ENCODE measurements at regions not wholly inside any gene's neighbourhood (a gene's known extent, or its start where the extent isn't known, plus 50 kb on each side); places are given as distances from the start of the nearest gene placed in this dataset.

DNA sequence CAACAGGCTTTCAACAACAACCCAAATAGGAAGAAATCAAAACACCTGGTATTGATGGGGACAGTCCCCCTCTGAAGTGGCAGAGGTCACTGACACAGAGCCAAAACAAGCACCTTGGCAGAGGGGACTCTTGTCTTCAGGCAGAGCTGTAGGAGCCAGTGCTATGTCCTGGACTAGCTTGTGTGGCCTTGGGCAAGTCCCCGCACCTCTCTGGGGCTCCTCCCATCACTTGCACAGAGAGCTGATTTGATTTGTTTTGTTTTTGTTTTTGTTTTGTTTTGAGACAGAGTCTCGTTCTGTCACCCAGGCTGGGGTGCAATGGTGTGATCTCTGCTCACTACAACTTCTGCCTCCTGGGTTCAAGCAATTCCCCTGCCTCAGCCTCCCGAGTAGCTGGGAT is 100.8 kb downstream of the C9orf50 start:
- no peak overlapping the region for H3K27ac ChIP-seq (ENCODE audit: low read depth, low read length)
- no peak overlapping the region for H4K8ac ChIP-seq (ENCODE audit: extremely low read depth, insufficient read depth, low read length)
- DNase-seq (ENCODE audit: low read depth in 1 of 2, low spot score in 2 of 2) (no peak), FAIRE-seq (no peak)
- no peaks in the 10 kb centered on the region for H3K27me3 ChIP-seq (replicated peaks in 1 of 4; ENCODE audit: control insufficient read depth in 3 of 4, extremely low read depth in 1 of 4, insufficient read depth in 3 of 4, low read length in 3 of 4)
- no peak overlapping the region for H3K18ac ChIP-seq (ENCODE audit: extremely low read depth, low read length)
- H2AFZ ChIP-seq (ENCODE audit: low read length): no peak overlapping the region
- ChIA-PET CTCF (ENCODE audit: partially characterized antibody) (interaction anchor here (0.5 to 1.8 kb wide), 4 partner anchors 8 to 154 kb away, joined by 3 to 7 read pairs (median 3); no protein-coding TSS in a partner anchor), POLR2A (ENCODE audit: partially characterized antibody) (interaction anchor here (1.8 kb wide), 1 partner anchor 23 kb away, joined by 4 read pairs; no protein-coding TSS in a partner anchor)
- no peak overlapping the region for H3K56ac ChIP-seq (replicated peaks; ENCODE audit: insufficient read length, low read depth, low read length)
- H3K23ac ChIP-seq (ENCODE audit: insufficient read length): no peak overlapping the region
- H3K9ac ChIP-seq (replicated peaks in 1 of 4; ENCODE audit: extremely low read depth in 1 of 4, low read depth in 3 of 4, low read length in 3 of 4): no peak overlapping the region
- no peaks in the 10 kb centered on the region for H3K23me2 ChIP-seq (ENCODE audit: low read depth, low read length)
- H2BK20ac ChIP-seq (ENCODE audit: low read length): no peak overlapping the region
- WGBS, 2 experiments (ENCODE audit: extremely low coverage in 1 of 2, insufficient coverage in 1 of 2, insufficient read length in 1 of 2, insufficient replicate concordance in 2 of 2, low coverage in 1 of 2, low lambda C conversion rate in 2 of 2, missing lambda C conversion rate in 1 of 2): 92% methylated on average over 3 of the region's 3 CpGs; no CpG with 5 or more reads in 1 of the 2 experiments
- no peak overlapping the region for H3K14ac ChIP-seq (ENCODE audit: insufficient read length)
- H3K4me2 ChIP-seq (ENCODE audit: insufficient read depth in 1 of 2, low read depth in 2 of 2, low read length in 2 of 2): no peak overlapping the region
- H2BK120ac ChIP-seq (replicated peaks; ENCODE audit: low read depth, low read length): no peak overlapping the region
- no peak overlapping the region for H2AK5ac ChIP-seq (ENCODE audit: low read depth, low read length)
- no peak overlapping the region for H3K4ac ChIP-seq (replicated peaks; ENCODE audit: insufficient read length, low read depth, low read length)
- no peaks in the 10 kb centered on the region for H4K20me1 ChIP-seq (replicated peaks in 1 of 2; ENCODE audit: control insufficient read depth in 1 of 2, insufficient read depth in 2 of 2, low read length in 2 of 2)
- H2BK5ac ChIP-seq (ENCODE audit: low read depth, low read length): no peak overlapping the region
- no peak overlapping the region for H2BK12ac ChIP-seq (ENCODE audit: low read depth, low read length)
- TF ChIP-seq HDAC6 (IDR thresholded peaks at IDR 0.05; ENCODE audit: low read depth, low read length) (no peak), CTBP2 (IDR thresholded peaks at IDR 0.05; ENCODE audit: borderline replicate concordance, insufficient read depth, insufficient read length, low read length) (no peak), PHF8 (conservative IDR thresholded peaks at IDR 0.05; ENCODE audit: low read depth, low read length) (no peak), KDM4A (IDR thresholded peaks at IDR 0.05; ENCODE audit: low read depth, low read length, severe bottlenecking) (no peak), TBP (IDR thresholded peaks at IDR 0.05; ENCODE audit: low read depth, low read length) (no peak), JUN (IDR thresholded peaks at IDR 0.05; ENCODE audit: low read depth, low read length) (no peak), ASH2L (IDR thresholded peaks at IDR 0.05; ENCODE audit: low read length) (no peak), CREB1 (IDR thresholded peaks at IDR 0.05) (no peak), SP2 (IDR thresholded peaks at IDR 0.05; ENCODE audit: low read length) (no peak), POLR2A (IDR thresholded peaks at IDR 0.05; ENCODE audit: control extremely low read depth in 1 of 2, low read depth in 2 of 2, low read length in 2 of 2) (no peak), BCL11A (IDR thresholded peaks at IDR 0.05; ENCODE audit: low read depth in 2 of 2, low read length in 2 of 2) (no peak), TAF1 (IDR thresholded peaks at IDR 0.05; ENCODE audit: low read depth, low read length) (no peak), HDAC2 (IDR thresholded peaks at IDR 0.05; ENCODE audit: borderline replicate concordance in 1 of 2, low read depth in 2 of 2, low read length in 2 of 2) (no peak), EZH2 (IDR thresholded peaks at IDR 0.05; ENCODE audit: low read depth, low read length, severe bottlenecking) (no peak), KDM5A (IDR thresholded peaks at IDR 0.05; ENCODE audit: low read length) (no peak)
- H3K4me3 ChIP-seq (ENCODE audit: extremely low read depth in 1 of 4, insufficient read depth in 2 of 4, low read depth in 3 of 4, low read length in 4 of 4): no peak overlapping the region
- no peak overlapping the region for H4K5ac ChIP-seq (ENCODE audit: insufficient read length, low read depth, low read length)
- H3K79me1 ChIP-seq (ENCODE audit: low read depth, low read length): no peaks in the 10 kb centered on the region
- no peaks in the 10 kb centered on the region for H3K79me2 ChIP-seq (ENCODE audit: control insufficient read depth in 1 of 2, insufficient read depth in 2 of 2, low read length in 2 of 2)
- H2BK15ac ChIP-seq (ENCODE audit: low read length): peak overlapping the region; percentile 61; the same call in 1 of the 2 replicates
- H4K91ac ChIP-seq (replicated peaks; ENCODE audit: insufficient read length, low read length): no peak overlapping the region
- H3K4me1 ChIP-seq (replicated peaks in 1 of 4; ENCODE audit: control insufficient read depth in 3 of 4, insufficient read depth in 4 of 4, low read length in 3 of 4): peaks cover 0 to 8% (median 5%) of the 10 kb centered on the region in 4 experiments; a peak in 3 of 7 replicates
- no peaks in the 10 kb centered on the region for H3K36me3 ChIP-seq (ENCODE audit: control insufficient read depth in 2 of 4, insufficient read depth in 4 of 4, low read length in 3 of 4)
- H3K9me3 ChIP-seq (ENCODE audit: insufficient read depth in 2 of 2, low read depth in 1 of 2, low read length in 1 of 2): peaks cover 2 to 3% of the 10 kb centered on the region in 2 experiments
